Pulmonary artery endothelial cell (primary cell): ENCODE measurements at regions not wholly inside any gene's neighbourhood (a gene's known extent, or its start where the extent isn't known, plus 50 kb on each side); places are given as distances from the start of the nearest gene placed in this dataset.
"Not testable (repeated sequence)": the region's sequence is repeated elsewhere in the genome, so short reads cannot be mapped to it uniquely, and the experiment has no call there.

Experiments used
- DNase-seq: peaks from one replicate; pipeline ENCODE4 v3.0.0-alpha.2; 2011; ENCODE audit warnings: low read depth, low spot score

DNA sequence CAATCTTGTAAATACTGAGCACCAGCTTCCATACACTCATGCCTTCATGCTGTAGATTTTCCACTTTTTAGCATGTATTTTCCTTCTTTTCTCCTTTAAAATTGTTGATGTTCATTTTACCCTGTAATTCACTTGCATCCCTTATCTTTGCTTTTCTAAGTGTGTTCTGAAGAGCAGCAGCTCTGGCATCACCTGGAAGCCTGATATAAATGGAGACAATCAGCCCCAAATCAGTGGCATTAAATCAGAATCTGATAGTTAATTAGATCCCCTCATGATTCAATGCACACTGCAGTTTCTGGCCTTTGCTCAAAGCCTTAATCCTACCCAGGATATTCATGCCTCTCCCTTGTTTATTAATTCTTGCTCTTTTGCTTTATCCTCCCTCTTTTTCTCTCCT is 942.4 kb downstream of the XPNPEP1 start:
- DNase-seq = no peak

GRCh38 chr10:108975459-108976058 is 947.8 kb downstream of the XPNPEP1 start:
- no peak for DNase-seq

GRCh38 chr10:108970016-108970415 is 953.3 kb downstream of the XPNPEP1 start:
- no peak for DNase-seq

DNA sequence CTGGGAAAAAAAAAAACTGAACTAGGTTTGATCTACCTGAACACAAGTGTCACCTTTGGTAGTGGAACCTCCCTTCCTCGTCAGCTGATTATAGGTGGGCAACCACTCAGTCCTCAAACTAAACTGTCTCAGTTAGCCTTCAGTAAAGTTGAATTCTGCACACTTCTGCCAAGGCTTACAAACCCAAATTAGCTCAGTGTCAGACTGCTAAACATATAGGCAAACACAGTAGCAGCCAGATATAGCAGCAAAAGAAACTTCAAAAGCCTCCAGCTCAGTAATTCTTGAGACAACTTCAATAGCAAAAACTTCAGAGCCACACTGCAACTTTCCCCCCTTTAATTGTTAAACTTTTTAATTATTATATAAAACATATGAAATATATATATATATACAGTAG is 956.9 kb downstream of the XPNPEP1 start:
- no peak for DNase-seq

GRCh38 chr10:108966005-108966404 is 957.3 kb downstream of the XPNPEP1 start:
- DNase-seq = no peak

DNA sequence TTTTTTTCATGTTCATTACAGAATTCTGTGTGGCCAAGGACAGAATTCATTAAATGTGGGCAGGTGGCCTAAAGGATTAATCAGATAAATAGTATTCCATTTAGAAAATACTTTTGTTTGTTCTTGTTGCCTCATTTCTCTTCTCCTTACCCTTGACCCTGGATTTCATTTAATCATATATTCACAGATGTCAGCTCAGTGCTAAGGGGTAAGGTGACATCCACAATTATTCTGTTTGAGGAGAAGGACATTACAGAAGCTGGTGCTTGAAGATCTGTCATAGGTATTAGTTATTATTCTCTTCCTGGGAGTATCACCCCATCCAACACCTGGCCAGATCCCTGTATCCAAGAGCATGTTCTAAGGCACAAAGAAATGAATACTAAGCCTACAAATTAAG is 961.1 kb downstream of the XPNPEP1 start:
- no peak for DNase-seq

- no peak for DNase-seq
Observed at GRCh38 chr10:108957681-108958080, 965.6 kb downstream of the XPNPEP1 start.

DNA sequence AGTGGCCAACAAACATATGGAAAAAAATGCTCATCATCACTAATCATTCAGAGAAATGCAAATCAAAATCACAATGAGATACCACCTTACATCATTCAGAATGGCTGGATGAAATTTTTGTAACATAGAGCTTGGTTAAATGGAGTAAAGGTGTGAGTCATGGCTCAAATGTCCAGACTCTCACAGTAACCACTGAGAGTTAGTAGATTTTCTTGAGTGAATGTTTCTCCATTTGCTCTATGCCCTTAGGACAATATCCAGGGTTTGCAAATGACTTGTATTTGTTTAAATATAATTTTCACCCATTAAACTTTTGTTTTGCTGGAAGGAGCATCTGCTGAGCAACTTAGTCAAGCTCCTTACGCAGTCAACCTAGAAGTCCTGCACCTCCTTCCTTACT is 967.2 kb downstream of the XPNPEP1 start:
- no peak for DNase-seq

GRCh38 chr10:108920029-108920428 is 1003.3 kb downstream of the XPNPEP1 start:
- not testable (repeated sequence) for DNase-seq

DNA sequence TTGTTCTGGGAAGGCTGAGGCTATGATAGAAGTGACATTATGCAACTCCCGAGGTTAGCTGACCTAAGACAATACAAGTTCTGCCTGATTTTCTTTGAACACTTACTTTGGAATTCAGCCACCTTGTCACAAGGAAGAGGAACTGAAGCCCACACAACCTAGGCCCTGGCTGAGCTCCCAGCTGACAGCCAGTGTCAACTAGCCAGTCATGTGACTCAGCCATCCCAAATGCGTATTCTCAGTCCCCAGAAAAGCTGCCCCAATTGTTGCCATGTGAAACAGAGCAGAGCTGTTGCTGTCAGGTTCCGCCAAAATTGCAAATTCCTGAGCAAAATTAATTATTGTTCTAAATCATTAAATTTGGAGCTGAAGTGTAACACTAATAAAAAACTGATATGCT is 1010.0 kb downstream of the XPNPEP1 start:
- DNase-seq = no peak

DNA sequence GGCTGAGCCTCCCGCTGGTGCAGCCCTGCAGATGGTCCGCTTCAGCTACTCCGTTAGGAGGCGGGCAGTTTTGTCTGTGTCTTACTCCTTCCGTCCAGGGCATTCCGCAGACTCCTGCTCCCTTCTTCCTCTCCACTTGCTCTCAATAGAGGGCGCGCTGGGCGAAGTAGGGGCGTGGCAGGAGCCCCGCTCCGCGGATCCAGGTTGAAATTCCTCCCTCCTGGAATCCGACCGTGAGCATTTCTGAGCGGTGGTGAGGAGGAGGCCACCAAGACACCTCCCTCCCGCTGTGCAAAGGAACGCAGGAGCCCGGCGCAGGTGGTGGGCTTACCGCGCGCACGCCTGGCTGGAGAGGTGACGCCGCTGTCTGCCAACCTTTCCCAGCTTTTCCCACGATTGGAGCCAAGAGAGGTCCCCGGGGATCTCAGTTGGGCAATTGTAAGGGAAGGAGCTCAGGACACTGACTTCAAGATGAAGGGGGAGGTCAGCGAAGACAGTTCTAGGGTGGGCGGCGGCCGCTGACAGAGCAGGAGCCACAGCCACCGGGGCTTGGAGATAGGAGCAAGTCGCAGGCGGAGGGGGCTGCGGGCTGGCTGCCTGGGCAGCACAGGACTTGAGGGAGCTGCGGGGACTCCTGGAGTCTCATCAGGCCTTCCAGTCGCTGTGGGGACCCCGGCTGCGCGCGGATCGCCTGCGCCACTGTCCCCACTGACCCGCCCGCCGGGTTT is 1011.3 kb downstream of the XPNPEP1 start:
- no peak for DNase-seq

- DNase-seq = no peak
Observed at GRCh38 chr10:108908096-108908495, 1015.2 kb downstream of the XPNPEP1 start.

DNA sequence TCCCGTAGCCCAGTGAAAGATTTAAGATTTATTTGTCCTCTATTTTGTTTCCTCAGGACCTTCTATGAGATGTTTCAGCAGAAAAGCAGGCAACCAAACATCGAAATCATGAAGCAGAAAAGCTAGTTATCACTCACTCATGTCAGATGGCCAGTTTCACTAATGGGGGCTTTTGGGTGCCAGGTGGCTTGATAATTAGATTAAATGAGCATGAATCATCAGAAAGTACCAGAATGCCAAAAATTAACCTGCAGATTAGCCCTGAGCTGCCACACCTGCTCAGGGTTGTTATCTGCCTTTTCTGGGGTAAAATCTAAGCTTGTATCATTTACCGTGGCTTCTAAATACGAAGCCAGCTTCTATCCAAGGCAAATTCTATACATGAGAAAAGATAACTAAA is 1017.5 kb downstream of the XPNPEP1 start:
- no peak for DNase-seq

DNA sequence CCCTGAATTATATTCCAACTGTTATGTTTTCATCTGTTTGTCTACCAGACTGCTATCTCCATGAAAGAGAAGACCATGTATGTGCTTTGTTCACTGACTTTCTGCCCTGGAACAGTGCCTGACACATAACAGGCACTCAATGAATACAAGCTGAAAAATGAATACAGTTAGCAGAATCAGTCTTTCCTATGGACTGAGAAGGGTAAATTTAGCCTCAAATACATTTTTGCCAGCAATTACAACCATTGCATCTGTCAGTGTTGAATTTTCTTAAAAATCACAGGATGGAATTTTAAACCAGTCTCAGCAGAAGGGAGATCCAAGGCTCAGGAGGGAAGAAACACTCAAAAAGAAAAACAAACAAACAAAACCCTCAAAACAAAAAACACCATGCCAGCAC is 1018.1 kb downstream of the XPNPEP1 start:
- no peak for DNase-seq

GRCh38 chr10:108904163-108904838 is 1019.0 kb downstream of the XPNPEP1 start:
- DNase-seq = no peak

- no peak for DNase-seq
Observed at GRCh38 chr10:108902619-108903285, 1020.6 kb downstream of the XPNPEP1 start.

GRCh38 chr10:108901781-108902618 is 1021.3 kb downstream of the XPNPEP1 start:
- no peak for DNase-seq

DNA sequence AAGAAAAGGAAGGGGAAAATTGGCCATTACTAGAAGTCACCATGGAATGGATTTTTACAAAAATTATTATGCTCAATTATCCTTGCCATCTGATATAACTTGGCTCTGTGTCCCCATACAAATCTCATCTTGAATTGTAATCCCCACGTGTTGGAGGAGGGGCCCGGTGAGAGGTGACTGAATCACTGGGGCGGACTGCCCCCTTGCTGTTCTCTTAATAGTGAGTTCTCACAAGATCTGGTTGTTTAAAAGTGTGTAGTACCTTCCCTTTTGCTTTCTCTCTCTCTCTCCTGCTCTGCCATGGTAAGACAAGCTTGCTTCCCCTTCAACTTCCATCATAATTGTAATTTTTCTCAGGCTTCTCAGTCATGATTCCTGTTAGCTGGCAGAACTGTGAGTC is 1023.6 kb downstream of the XPNPEP1 start:
- DNase-seq = no peak

GRCh38 chr10:108894402-108895301 is 1028.7 kb downstream of the XPNPEP1 start:
- no peak for DNase-seq

GRCh38 chr10:108877095-108877561 is 1046.2 kb downstream of the XPNPEP1 start:
- DNase-seq = no peak
